ENCODE measurements at regions not wholly inside any gene's neighbourhood (a gene's known extent, or its start where the extent isn't known, plus 50 kb on each side); places are given as distances from the start of the nearest gene placed in this dataset.

DNA sequence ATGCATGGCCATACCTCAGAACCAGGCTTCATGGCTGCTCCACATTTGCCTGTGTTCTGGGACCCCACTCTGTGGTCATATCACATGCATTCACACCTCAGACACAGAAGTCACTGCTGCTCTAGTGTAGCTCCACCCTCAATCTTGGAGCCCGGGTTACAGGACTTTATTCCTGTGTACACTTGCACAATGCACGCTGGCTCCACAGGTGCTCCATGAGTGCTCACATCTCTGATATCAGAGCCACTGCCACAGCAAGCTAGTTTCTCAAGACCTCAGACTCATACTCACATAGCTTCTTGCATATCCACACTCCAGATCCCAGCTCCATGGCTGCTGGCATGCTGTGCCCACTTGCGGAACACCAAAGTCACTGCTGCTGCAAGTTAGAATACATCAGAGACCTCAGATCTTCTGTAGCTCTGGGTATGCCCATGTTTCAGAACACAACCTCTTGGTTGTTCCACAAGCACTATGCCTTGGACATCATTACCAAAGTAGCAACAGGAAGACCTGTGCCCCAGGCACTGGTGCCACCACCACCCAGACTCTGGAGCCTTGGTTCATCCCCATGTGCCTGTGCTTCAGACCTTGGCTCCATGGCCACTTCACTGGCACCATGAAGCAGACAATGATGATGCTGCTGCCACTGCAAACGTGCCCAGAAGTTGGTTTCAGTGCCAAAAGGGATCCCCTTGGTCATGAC lies 269.5 kb upstream of the PCDH20 start:
- H3K27me3 ChIP-seq (ENCODE audit: insufficient read depth, low read length) = no peaks in the 10 kb centered on the region
- no peak overlapping the region for H4K12ac ChIP-seq (ENCODE audit: low read depth, low read length)
- no peaks in the 10 kb centered on the region for H3K79me1 ChIP-seq (ENCODE audit: low read length)
- WGBS (ENCODE audit: extremely low coverage, insufficient coverage, insufficient read length) = no CpG with 5 or more reads among the region's 4 CpGs
- H3K4me1 ChIP-seq (ENCODE audit: control insufficient read depth in 1 of 2, insufficient read depth in 2 of 2, low read length in 2 of 2) = no peaks in the 10 kb centered on the region
- no peak overlapping the region for H2AFZ ChIP-seq (ENCODE audit: insufficient read depth, low read length, poor library complexity)
- H3K4me2 ChIP-seq (ENCODE audit: low read length) = no peak overlapping the region
- no peak overlapping the region for H3K27ac ChIP-seq (ENCODE audit: low read depth, low read length)
- H3K14ac ChIP-seq (ENCODE audit: low read length) = no peak overlapping the region
- H4K91ac ChIP-seq (ENCODE audit: low read depth, low read length) = no peak overlapping the region
- H2AK5ac ChIP-seq (ENCODE audit: low read length) = no peak overlapping the region
- H3K9ac ChIP-seq (ENCODE audit: low read length) = no peak overlapping the region
- no peaks in the 10 kb centered on the region for H3K79me2 ChIP-seq (ENCODE audit: control insufficient read depth, insufficient read depth, low read length, poor library complexity)
- no peak overlapping the region for H4K8ac ChIP-seq (ENCODE audit: low read depth, low read length)
- H2BK120ac ChIP-seq (ENCODE audit: insufficient read depth, low read length, poor library complexity) = no peak overlapping the region
- no peak overlapping the region for H2BK5ac ChIP-seq (ENCODE audit: low read depth, low read length, poor library complexity)
- no peak overlapping the region for H2BK12ac ChIP-seq (ENCODE audit: low read length)
- no peak overlapping the region for H3K4me3 ChIP-seq (ENCODE audit: low read depth, low read length)
- no peaks in the 10 kb centered on the region for H3K9me3 ChIP-seq (ENCODE audit: insufficient read depth, low read depth, low read length)
- no peak overlapping the region for H3K4ac ChIP-seq (ENCODE audit: low read depth, low read length)
- H3K18ac ChIP-seq (ENCODE audit: low read length) = no peak overlapping the region
- DNase-seq = no peak
- H3K23ac ChIP-seq (ENCODE audit: low read length) = no peak overlapping the region
- H3K36me3 ChIP-seq (ENCODE audit: control insufficient read depth in 1 of 2, insufficient read depth in 2 of 2, low read length in 2 of 2) = peaks cover 0 to 1% of the 10 kb centered on the region in 2 experiments

- Histone ChIP-seq H3K79me2 (ENCODE audit: control insufficient read depth, insufficient read depth, low read length, poor library complexity) (no peaks in the 10 kb centered on the region), H3K4me1 (ENCODE audit: control insufficient read depth in 1 of 2, insufficient read depth in 2 of 2, low read length in 2 of 2) (no peaks in the 10 kb centered on the region), H3K23ac (ENCODE audit: low read length) (no peak overlapping the region), H2AK5ac (ENCODE audit: low read length) (no peak overlapping the region), H3K9ac (ENCODE audit: low read length) (no peak overlapping the region), H3K27me3 (ENCODE audit: insufficient read depth, low read length) (no peaks in the 10 kb centered on the region), H3K27ac (ENCODE audit: low read depth, low read length) (no peak overlapping the region), H2BK120ac (ENCODE audit: insufficient read depth, low read length, poor library complexity) (no peak overlapping the region), H4K12ac (ENCODE audit: low read depth, low read length) (no peak overlapping the region), H3K79me1 (ENCODE audit: low read length) (no peaks in the 10 kb centered on the region), H2BK5ac (ENCODE audit: low read depth, low read length, poor library complexity) (no peak overlapping the region), H4K8ac (ENCODE audit: low read depth, low read length) (no peak overlapping the region), H3K36me3 (ENCODE audit: control insufficient read depth in 1 of 2, insufficient read depth in 2 of 2, low read length in 2 of 2) (no peaks in the 10 kb centered on the region), H4K91ac (ENCODE audit: low read depth, low read length) (no peak overlapping the region), H2BK12ac (ENCODE audit: low read length) (no peak overlapping the region), H3K4me2 (ENCODE audit: low read length) (no peak overlapping the region), H3K4me3 (ENCODE audit: low read depth, low read length) (no peak overlapping the region), H3K14ac (ENCODE audit: low read length) (no peak overlapping the region), H3K4ac (ENCODE audit: low read depth, low read length) (no peak overlapping the region), H3K9me3 (ENCODE audit: insufficient read depth, low read depth, low read length) (no peaks in the 10 kb centered on the region), H2AFZ (ENCODE audit: insufficient read depth, low read length, poor library complexity) (no peak overlapping the region), H3K18ac (ENCODE audit: low read length) (no peak overlapping the region)
- no peak for DNase-seq
- WGBS (ENCODE audit: extremely low coverage, insufficient coverage, insufficient read length) = no CpG with 5 or more reads among the region's 4 CpGs
Measured at GRCh38 chr13:61672756-61673155, 257.1 kb upstream of the PCDH20 start.

DNA sequence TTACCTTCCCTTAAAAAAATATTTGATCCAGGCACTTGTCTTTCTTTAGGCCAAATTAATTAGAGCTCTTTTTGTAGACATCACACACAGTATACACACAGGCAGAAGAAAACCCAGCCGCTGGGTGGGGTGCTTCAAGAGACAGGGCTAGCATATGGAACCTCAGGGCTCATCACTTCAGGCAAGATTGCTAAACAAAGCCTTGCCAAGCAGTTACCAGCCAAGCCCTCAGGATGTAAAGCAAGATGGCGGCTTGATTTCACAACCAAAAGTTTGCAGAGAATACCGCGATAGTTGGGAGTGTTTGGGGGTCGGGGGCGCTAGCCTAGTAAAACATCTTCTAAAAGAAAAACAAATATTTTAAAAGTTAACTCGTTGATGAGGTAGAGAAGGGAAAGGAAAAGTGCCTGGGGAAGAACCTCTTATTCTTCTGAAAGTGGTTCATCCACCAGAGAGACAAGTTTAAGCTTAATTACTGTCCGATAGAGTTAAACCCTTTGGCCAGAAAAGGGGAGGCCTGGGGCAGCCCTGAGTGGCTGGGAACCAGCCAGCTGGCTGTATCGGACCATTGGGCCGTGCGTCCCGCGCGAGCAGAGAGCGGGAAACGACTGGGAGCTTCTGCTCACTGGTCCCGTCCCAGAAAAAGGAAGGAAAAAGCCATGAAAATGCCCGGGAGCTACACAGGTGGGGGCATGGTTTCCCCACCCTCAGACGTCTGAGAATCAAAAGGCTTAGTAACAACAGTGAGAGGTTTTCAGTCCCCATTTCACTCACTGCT lies 254.9 kb upstream of the PCDH20 start:
- H3K4me1 ChIP-seq (ENCODE audit: control insufficient read depth in 1 of 2, insufficient read depth in 2 of 2, low read length in 2 of 2) = no peaks in the 10 kb centered on the region
- no peaks in the 10 kb centered on the region for H3K27me3 ChIP-seq (ENCODE audit: insufficient read depth, low read length)
- WGBS (ENCODE audit: extremely low coverage, insufficient coverage, insufficient read length) = no CpG with 5 or more reads among the region's 19 CpGs
- H3K36me3 ChIP-seq (ENCODE audit: control insufficient read depth in 1 of 2, insufficient read depth in 2 of 2, low read length in 2 of 2) = no peaks in the 10 kb centered on the region
- no peak overlapping the region for H2BK5ac ChIP-seq (ENCODE audit: low read depth, low read length, poor library complexity)
- H3K9me3 ChIP-seq (ENCODE audit: insufficient read depth, low read depth, low read length) = no peaks in the 10 kb centered on the region
- H3K4me2 ChIP-seq (ENCODE audit: low read length) = no peak overlapping the region
- H2BK12ac ChIP-seq (ENCODE audit: low read length) = no peak overlapping the region
- H3K18ac ChIP-seq (ENCODE audit: low read length) = no peak overlapping the region
- no peak overlapping the region for H3K4ac ChIP-seq (ENCODE audit: low read depth, low read length)
- H2AFZ ChIP-seq (ENCODE audit: insufficient read depth, low read length, poor library complexity) = no peak overlapping the region
- no peaks in the 10 kb centered on the region for H3K79me1 ChIP-seq (ENCODE audit: low read length)
- H3K14ac ChIP-seq (ENCODE audit: low read length) = no peak overlapping the region
- no peak overlapping the region for H3K27ac ChIP-seq (ENCODE audit: low read depth, low read length)
- H2AK5ac ChIP-seq (ENCODE audit: low read length) = no peak overlapping the region
- H4K12ac ChIP-seq (ENCODE audit: low read depth, low read length) = no peak overlapping the region
- no peak overlapping the region for H3K23ac ChIP-seq (ENCODE audit: low read length)
- H4K91ac ChIP-seq (ENCODE audit: low read depth, low read length) = no peak overlapping the region
- no peak overlapping the region for H2BK120ac ChIP-seq (ENCODE audit: insufficient read depth, low read length, poor library complexity)
- no peak overlapping the region for H3K9ac ChIP-seq (ENCODE audit: low read length)
- no peaks in the 10 kb centered on the region for H3K79me2 ChIP-seq (ENCODE audit: control insufficient read depth, insufficient read depth, low read length, poor library complexity)
- no peak overlapping the region for H3K4me3 ChIP-seq (ENCODE audit: low read depth, low read length)
- no peak overlapping the region for H4K8ac ChIP-seq (ENCODE audit: low read depth, low read length)
- no peak for DNase-seq

DNA sequence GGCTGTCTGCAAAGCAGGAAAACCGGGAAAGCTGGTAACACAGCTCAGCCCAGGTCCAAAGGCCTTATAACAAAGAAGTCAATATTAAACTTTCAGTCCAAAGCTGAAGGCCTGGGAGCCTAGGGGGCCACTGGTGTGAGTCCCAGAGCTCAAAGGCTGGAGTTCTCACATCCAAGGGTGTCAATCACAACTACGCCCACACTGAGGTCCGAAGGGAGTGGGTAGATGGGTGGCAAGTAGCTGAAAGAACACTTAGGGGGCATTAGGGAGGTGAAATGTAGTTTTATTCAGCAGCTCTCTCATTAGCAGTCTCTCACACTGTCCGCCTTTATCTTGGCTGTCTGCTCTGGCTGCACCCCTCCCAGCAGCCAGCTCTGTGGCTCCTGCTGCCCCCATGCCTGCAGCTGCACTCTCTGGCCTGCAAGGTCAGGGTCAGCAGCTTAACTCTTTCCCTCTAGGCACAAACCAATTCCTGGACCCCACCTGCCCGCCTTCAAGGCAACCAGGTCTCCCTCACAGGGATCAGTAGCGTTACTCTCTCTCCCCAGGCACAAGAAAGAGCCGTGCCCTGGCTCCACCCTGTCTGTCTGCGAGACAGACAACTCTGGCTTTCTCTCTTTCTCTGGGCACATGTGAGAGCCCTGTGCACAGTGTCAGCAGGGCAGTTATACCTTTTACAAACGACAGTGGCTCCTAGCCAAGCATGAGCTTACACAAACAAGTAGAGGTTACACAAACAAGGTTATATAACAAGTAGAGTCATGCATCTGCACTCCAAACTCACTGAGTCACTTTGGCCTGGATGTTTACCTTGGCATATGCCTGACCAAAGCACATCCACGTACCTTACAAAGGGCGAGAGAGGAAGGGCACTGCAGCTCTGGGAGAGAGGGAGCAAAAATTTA lies 249.4 kb upstream of the PCDH20 start:
- Histone ChIP-seq H2BK120ac (ENCODE audit: insufficient read depth, low read length, poor library complexity) (no peak overlapping the region), H3K4me2 (ENCODE audit: low read length) (no peak overlapping the region), H3K9me3 (ENCODE audit: insufficient read depth, low read depth, low read length) (no peaks in the 10 kb centered on the region), H3K14ac (ENCODE audit: low read length) (no peak overlapping the region), H3K4ac (ENCODE audit: low read depth, low read length) (no peak overlapping the region), H3K9ac (ENCODE audit: low read length) (no peak overlapping the region), H2BK5ac (ENCODE audit: low read depth, low read length, poor library complexity) (no peak overlapping the region), H3K36me3 (ENCODE audit: control insufficient read depth in 1 of 2, insufficient read depth in 2 of 2, low read length in 2 of 2) (no peaks in the 10 kb centered on the region), H3K23ac (ENCODE audit: low read length) (no peak overlapping the region), H3K79me2 (ENCODE audit: control insufficient read depth, insufficient read depth, low read length, poor library complexity) (no peaks in the 10 kb centered on the region), H4K91ac (ENCODE audit: low read depth, low read length) (no peak overlapping the region), H4K12ac (ENCODE audit: low read depth, low read length) (no peak overlapping the region), H3K4me1 (ENCODE audit: control insufficient read depth in 1 of 2, insufficient read depth in 2 of 2, low read length in 2 of 2) (no peaks in the 10 kb centered on the region), H3K18ac (ENCODE audit: low read length) (no peak overlapping the region), H2BK12ac (ENCODE audit: low read length) (no peak overlapping the region), H3K79me1 (ENCODE audit: low read length) (no peaks in the 10 kb centered on the region), H2AFZ (ENCODE audit: insufficient read depth, low read length, poor library complexity) (no peak overlapping the region), H3K27ac (ENCODE audit: low read depth, low read length) (no peak overlapping the region), H4K8ac (ENCODE audit: low read depth, low read length) (no peak overlapping the region), H3K4me3 (ENCODE audit: low read depth, low read length) (no peak overlapping the region), H3K27me3 (ENCODE audit: insufficient read depth, low read length) (no peaks in the 10 kb centered on the region), H2AK5ac (ENCODE audit: low read length) (no peak overlapping the region)
- DNase-seq = no peak
- WGBS (ENCODE audit: extremely low coverage, insufficient coverage, insufficient read length) = no CpG with 5 or more reads among the region's 11 CpGs
